ENCODE measurements at regions not wholly inside any gene's neighbourhood (a gene's known extent, or its start where the extent isn't known, plus 50 kb on each side); places are given as distances from the start of the nearest gene placed in this dataset.
"Not testable (repeated sequence)": the region's sequence is repeated elsewhere in the genome, so short reads cannot be mapped to it uniquely, and the experiment has no call there.

DNA sequence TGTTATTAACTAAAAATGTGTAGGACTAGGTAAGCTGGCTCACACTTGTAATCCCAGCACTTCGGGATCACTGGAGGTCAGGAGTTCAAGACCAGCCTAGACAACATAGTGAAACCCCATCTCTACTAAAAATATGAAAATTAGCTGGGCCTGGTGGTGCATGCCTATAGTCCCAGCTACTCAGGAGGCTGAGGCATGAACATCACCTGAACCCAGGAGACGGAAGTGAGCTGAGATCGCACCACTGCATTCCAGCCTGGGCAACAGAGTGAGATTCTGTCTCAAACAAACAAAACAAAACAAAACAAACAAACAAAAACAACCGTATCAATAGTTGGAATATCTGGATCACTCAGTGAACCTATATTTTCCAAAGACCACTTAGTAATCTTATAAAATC lies 4759.1 kb upstream of the OR11H1 start:
- TF ChIP-seq, protein P1, sequence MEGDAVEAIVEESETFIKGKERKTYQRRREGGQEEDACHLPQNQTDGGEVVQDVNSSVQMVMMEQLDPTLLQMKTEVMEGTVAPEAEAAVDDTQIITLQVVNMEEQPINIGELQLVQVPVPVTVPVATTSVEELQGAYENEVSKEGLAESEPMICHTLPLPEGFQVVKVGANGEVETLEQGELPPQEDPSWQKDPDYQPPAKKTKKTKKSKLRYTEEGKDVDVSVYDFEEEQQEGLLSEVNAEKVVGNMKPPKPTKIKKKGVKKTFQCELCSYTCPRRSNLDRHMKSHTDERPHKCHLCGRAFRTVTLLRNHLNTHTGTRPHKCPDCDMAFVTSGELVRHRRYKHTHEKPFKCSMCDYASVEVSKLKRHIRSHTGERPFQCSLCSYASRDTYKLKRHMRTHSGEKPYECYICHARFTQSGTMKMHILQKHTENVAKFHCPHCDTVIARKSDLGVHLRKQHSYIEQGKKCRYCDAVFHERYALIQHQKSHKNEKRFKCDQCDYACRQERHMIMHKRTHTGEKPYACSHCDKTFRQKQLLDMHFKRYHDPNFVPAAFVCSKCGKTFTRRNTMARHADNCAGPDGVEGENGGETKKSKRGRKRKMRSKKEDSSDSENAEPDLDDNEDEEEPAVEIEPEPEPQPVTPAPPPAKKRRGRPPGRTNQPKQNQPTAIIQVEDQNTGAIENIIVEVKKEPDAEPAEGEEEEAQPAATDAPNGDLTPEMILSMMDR (IDR thresholded peaks at IDR 0.05), result not testable (repeated sequence)
- not testable (repeated sequence) for TF ChIP-seq POLR2A (IDR thresholded peaks at IDR 0.05)

Measured in right lobe of liver (tissue), 4 donors.